Mesenteric fat pad (tissue), 1 donor: ENCODE measurements at regions not wholly inside any gene's neighbourhood (a gene's known extent, or its start where the extent isn't known, plus 50 kb on each side); places are given as distances from the start of the nearest gene placed in this dataset.
"Not testable (repeated sequence)": the region's sequence is repeated elsewhere in the genome, so short reads cannot be mapped to it uniquely, and the experiment has no call there.

ENCODE experiments used
- DNase-seq: peaks from one replicate; pipeline ENCODE4 v3.0.0-alpha.2; 2020; ENCODE audit warnings: low spot score
- donor health status: DM: yes; HTN: yes; CAD: no.

GRCh38 chr4:148958317-148958716 is 516.1 kb upstream of the NR3C2 start:
- DNase-seq = no peak

- DNase-seq = no peak
Observed at GRCh38 chr4:148955564-148956297, 513.5 kb upstream of the NR3C2 start.

GRCh38 chr4:148954011-148954749 is 512.0 kb upstream of the NR3C2 start:
- DNase-seq = no peak

- DNase-seq = no peak
Observed at GRCh38 chr4:148951346-148951745, 509.1 kb upstream of the NR3C2 start.

- DNase-seq = no peak
Observed at GRCh38 chr4:148946271-148946670, 504.1 kb upstream of the NR3C2 start.

GRCh38 chr4:148944839-148945219 is 502.6 kb upstream of the NR3C2 start:
- DNase-seq = no peak

- no peak for DNase-seq
Observed at GRCh38 chr4:148944136-148944838, 502.1 kb upstream of the NR3C2 start.

GRCh38 chr4:148934926-148935578 is 492.8 kb upstream of the NR3C2 start:
- DNase-seq = no peak

- no peak for DNase-seq
Observed at GRCh38 chr4:148926276-148927260, 484.4 kb upstream of the NR3C2 start.

- DNase-seq = no peak
Observed at GRCh38 chr4:148923881-148924280, 481.7 kb upstream of the NR3C2 start.

- no peak for DNase-seq
Observed at GRCh38 chr4:148922497-148922896, 480.3 kb upstream of the NR3C2 start.

- no peak for DNase-seq
Observed at GRCh38 chr4:148914734-148915133, 472.5 kb upstream of the NR3C2 start.

GRCh38 chr4:148914301-148914700 is 472.1 kb upstream of the NR3C2 start:
- no peak for DNase-seq

GRCh38 chr4:148903388-148903787 is 461.2 kb upstream of the NR3C2 start:
- DNase-seq = no peak

- DNase-seq = no peak
Observed at GRCh38 chr4:148901075-148901705, 459.0 kb upstream of the NR3C2 start.

- not testable (repeated sequence) for DNase-seq
Observed at GRCh38 chr4:148898139-148898538, 455.9 kb upstream of the NR3C2 start.

GRCh38 chr4:148893095-148893494 is 450.9 kb upstream of the NR3C2 start:
- no peak for DNase-seq

GRCh38 chr4:148883891-148884290 is 441.7 kb upstream of the NR3C2 start:
- no peak for DNase-seq

GRCh38 chr4:148883435-148883834 is 441.2 kb upstream of the NR3C2 start:
- no peak for DNase-seq
